Choroid plexus epithelial cell (primary cell): ENCODE measurements at regions not wholly inside any gene's neighbourhood (a gene's known extent, or its start where the extent isn't known, plus 50 kb on each side); places are given as distances from the start of the nearest gene placed in this dataset.

ENCODE experiments used
- DNase-seq: peaks from one replicate; pipeline ENCODE4 v3.0.0-alpha.2; 2010; ENCODE audit warnings: low read depth
- H3K4me3 ChIP-seq: 2 replicates; pipeline ENCODE4 v1.5.1; 2011; ENCODE audit warnings: low read depth, mild to moderate bottlenecking, control low read depth, low read length, moderate library complexity
- CTCF ChIP-seq: conservative IDR thresholded peaks from 2 replicates; pipeline ENCODE4 v1.5.1; 2011; ENCODE audit warnings: low read depth, mild to moderate bottlenecking, control low read depth, inconsistent platforms, low read length, moderate library complexity

DNA sequence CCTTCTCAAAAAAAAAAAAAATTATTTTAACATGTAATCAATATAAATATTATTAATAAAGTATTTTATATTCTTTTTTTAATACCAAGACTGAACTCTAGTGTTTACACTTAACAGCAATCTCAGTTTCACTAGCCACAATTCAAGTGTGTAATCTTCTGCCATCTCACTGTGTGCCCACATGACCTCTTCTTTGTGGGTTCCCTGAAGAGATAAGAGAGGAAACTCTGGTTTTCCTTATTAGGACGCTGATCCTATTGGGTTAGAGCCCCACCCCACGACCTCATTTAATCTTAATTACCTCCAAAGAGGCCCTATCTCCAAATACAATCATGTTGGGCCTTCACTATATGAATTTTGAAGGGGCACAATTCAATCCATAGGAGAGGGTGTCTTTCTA is 177.6 kb downstream of the STK31 start:
- no peak for TF ChIP-seq CTCF
- H3K4me3 ChIP-seq, result no peak overlapping the region
- DNase-seq, result no peak

DNA sequence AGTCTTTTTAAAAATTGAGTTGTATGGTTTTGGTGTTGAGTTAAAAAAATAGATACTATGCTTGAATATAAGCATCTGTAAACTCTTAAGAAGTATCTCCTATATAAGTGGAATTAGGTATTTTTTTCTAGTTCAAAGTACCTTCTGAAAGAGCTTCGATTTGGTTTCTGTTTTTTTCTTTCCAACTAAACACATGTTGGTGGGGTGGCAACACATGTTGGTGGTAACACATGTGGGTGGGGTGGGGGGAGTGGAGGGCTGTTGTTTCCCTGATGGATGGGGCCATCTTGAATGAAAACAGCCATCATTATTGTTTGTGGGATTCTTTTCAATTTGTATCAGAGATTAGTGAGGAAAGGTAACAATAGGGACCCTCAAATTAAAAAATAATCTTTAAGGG is 178.9 kb downstream of the STK31 start:
- H3K4me3 ChIP-seq, result no peak overlapping the region
- no peak for DNase-seq
- TF ChIP-seq CTCF, result no peak

- no peak for TF ChIP-seq CTCF
- no peak overlapping the region for H3K4me3 ChIP-seq
- DNase-seq, result no peak
These were observed 179.5 kb downstream of the STK31 start for GRCh38 chr7:23889566-23889965.

DNA sequence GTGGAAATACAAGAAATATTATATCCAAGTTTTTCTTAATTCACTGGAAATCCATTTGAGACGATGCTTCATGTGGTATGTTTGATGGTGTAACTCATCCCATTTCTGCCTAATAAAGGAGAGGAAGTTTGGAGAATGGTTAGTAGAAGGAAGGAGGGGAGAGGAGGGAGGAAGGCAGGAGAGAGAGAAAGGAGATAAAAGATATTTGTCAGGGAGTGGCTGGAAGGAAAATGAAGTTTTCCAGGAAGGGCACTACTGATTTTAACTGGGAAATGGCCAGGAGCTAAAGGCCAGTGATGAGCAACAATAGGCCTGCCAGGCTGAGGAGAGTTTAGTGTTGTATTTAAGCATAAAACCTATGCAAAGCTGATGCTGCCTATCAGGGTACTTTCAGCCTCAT is 182.0 kb downstream of the STK31 start:
- no peak for TF ChIP-seq CTCF
- no peak for DNase-seq
- H3K4me3 ChIP-seq, result no peak overlapping the region

GRCh38 chr7:23893176-23893941 is 183.3 kb downstream of the STK31 start:
- no peak for TF ChIP-seq CTCF
- H3K4me3 ChIP-seq, result no peak overlapping the region
- peak; percentile 58 for DNase-seq

GRCh38 chr7:23893942-23894891 is 184.2 kb downstream of the STK31 start:
- peak; percentile 18 for DNase-seq
- TF ChIP-seq CTCF, result no peak
- no peak overlapping the region for H3K4me3 ChIP-seq
